ENCODE measurements at regions not wholly inside any gene's neighbourhood (a gene's known extent, or its start where the extent isn't known, plus 50 kb on each side); places are given as distances from the start of the nearest gene placed in this dataset.

GRCh38 chr3:165463531-165463930, 267.3 kb upstream of the SLITRK3 start (continued):
- no peak for TF ChIP-seq ZNF280B (CRISPR knock-in tag; IDR thresholded peaks at IDR 0.05; ENCODE audit: borderline replicate concordance)
- no peak for TF ChIP-seq ZNF740 (CRISPR knock-in tag; IDR thresholded peaks at IDR 0.05)
- no peak for TF ChIP-seq ATM (IDR thresholded peaks at IDR 0.05; ENCODE audit: borderline replicate concordance)

GRCh38 chr3:165462636-165463334, 266.6 kb upstream of the SLITRK3 start:
- intact Hi-C loops (cut with micrococcal nuclease; ENCODE audit: unreplicated experiment) (no loop called here), in situ Hi-C loops (cut with HindIII; ENCODE audit: extremely low pct_ligation_motif_present, low pct_unique_long_range_greater_than_20kb) (no loop called here)
- FAIRE-seq (no peak), DNase-seq (ENCODE audit: low spot score) (no peak), ATAC-seq (no peak)
- no peak overlapping the region for H3K4me3 ChIP-seq (replicated peaks in 1 of 3; ENCODE audit: insufficient read depth in 1 of 3, low read depth in 2 of 3, low read length in 3 of 3)
- ChIA-PET POLR2A (no interaction called here), CTCF (ENCODE audit: low intra/inter-chr PET ratio, low total read pairs) (no interaction called here)
- no peak overlapping the region for H3K27ac ChIP-seq (ENCODE audit: extremely low read length, insufficient read depth, low read length)
- WGBS (ENCODE audit: low lambda C conversion rate): 33% methylated on average over 6 of the region's 6 CpGs
- H3K36me3 ChIP-seq (replicated peaks in 1 of 2; ENCODE audit: control insufficient read depth in 1 of 2, insufficient read depth in 2 of 2, low read length in 2 of 2): no peaks in the 10 kb centered on the region
- TF ChIP-seq HOXD1 (CRISPR knock-in tag; IDR thresholded peaks at IDR 0.05) (no peak), ZNF790 (CRISPR knock-in tag; IDR thresholded peaks at IDR 0.05; ENCODE audit: borderline replicate concordance) (no peak), MAZ (IDR thresholded peaks at IDR 0.05; ENCODE audit: borderline replicate concordance, low read depth, low read length) (no peak), MAZ (CRISPR knock-in tag; IDR thresholded peaks at IDR 0.05; ENCODE audit: low read depth) (no peak), ZSCAN12 (CRISPR knock-in tag; IDR thresholded peaks at IDR 0.05) (no peak), LCORL (IDR thresholded peaks at IDR 0.05) (no peak), LCORL (CRISPR knock-in tag; IDR thresholded peaks at IDR 0.05) (no peak), TOE1 (CRISPR knock-in tag; IDR thresholded peaks at IDR 0.05) (no peak), KAT2B (IDR thresholded peaks at IDR 0.05; ENCODE audit: borderline replicate concordance, low read depth, low read length) (no peak), NFATC3 (CRISPR knock-in tag; IDR thresholded peaks at IDR 0.05) (no peak), CENPBD1 (CRISPR knock-in tag; IDR thresholded peaks at IDR 0.05; ENCODE audit: borderline replicate concordance, low read depth) (no peak), TCF7 (IDR thresholded peaks at IDR 0.05; ENCODE audit: low read depth) (no peak), ZNF652 (CRISPR knock-in tag; IDR thresholded peaks at IDR 0.05; ENCODE audit: borderline replicate concordance, low read depth) (no peak), ZMYM4 (CRISPR knock-in tag; IDR thresholded peaks at IDR 0.05) (no peak), PPARG (CRISPR knock-in tag; conservative IDR thresholded peaks at IDR 0.05) (no peak), ZNF30 (CRISPR knock-in tag; IDR thresholded peaks at IDR 0.05) (no peak), RBFOX2 (IDR thresholded peaks at IDR 0.05; ENCODE audit: low read depth, low read length) (no peak), SMYD3 (CRISPR knock-in tag; IDR thresholded peaks at IDR 0.05) (no peak), HOMEZ (CRISPR knock-in tag; IDR thresholded peaks at IDR 0.05; ENCODE audit: low read depth) (no peak)
- H3K9me3 ChIP-seq (ENCODE audit: low read length): no peaks in the 10 kb centered on the region
- H3K4me2 ChIP-seq (ENCODE audit: low read depth, low read length): no peak overlapping the region
- no peaks in the 10 kb centered on the region for H3K27me3 ChIP-seq (ENCODE audit: control insufficient read depth in 1 of 2, insufficient read depth in 2 of 2, low read length in 2 of 2)
- H2AFZ ChIP-seq (ENCODE audit: low read length): no peak overlapping the region
- no peaks in the 10 kb centered on the region for H3K4me1 ChIP-seq (ENCODE audit: insufficient read depth, low read length)
- no peaks in the 10 kb centered on the region for H4K20me1 ChIP-seq (ENCODE audit: insufficient read depth, low read length)
- no peaks in the 10 kb centered on the region for H3K79me2 ChIP-seq (ENCODE audit: insufficient read depth, low read length)
- no peak overlapping the region for H3K9ac ChIP-seq (ENCODE audit: insufficient read depth, low read depth, low read length)
- no TSS peak for BruUV-seq (replicated peaks)
